GM21381 (cell line): ENCODE measurements at regions not wholly inside any gene's neighbourhood (a gene's known extent, or its start where the extent isn't known, plus 50 kb on each side); places are given as distances from the start of the nearest gene placed in this dataset.

Experiments used
- ATAC-seq: cut with Tn5 transposase; IDR thresholded peaks from one replicate; pipeline ENCODE4 v1.9.1; 2021; ENCODE audit warnings: mild to moderate bottlenecking, moderate library complexity; ENCODE audit not compliant: unreplicated experiment

- ATAC-seq: no peak
Measured at GRCh38 chr5:40416098-40416497, 263.6 kb upstream of the PTGER4 start.

- no peak for ATAC-seq
Measured at GRCh38 chr5:40414922-40415321, 264.8 kb upstream of the PTGER4 start.

- no peak for ATAC-seq
Measured at GRCh38 chr5:40413743-40414142, 266.0 kb upstream of the PTGER4 start.

GRCh38 chr5:40412771-40413170, 266.9 kb upstream of the PTGER4 start:
- no peak for ATAC-seq

GRCh38 chr5:40410964-40411635, 268.6 kb upstream of the PTGER4 start:
- no peak for ATAC-seq

GRCh38 chr5:40410231-40410861, 269.4 kb upstream of the PTGER4 start:
- no peak for ATAC-seq

GRCh38 chr5:40409601-40410000, 270.1 kb upstream of the PTGER4 start:
- ATAC-seq: no peak

GRCh38 chr5:40406741-40407211, 272.9 kb upstream of the PTGER4 start:
- ATAC-seq: no peak

- no peak for ATAC-seq
Measured at GRCh38 chr5:40405996-40406740, 273.5 kb upstream of the PTGER4 start.

GRCh38 chr5:40405230-40405629, 274.5 kb upstream of the PTGER4 start:
- ATAC-seq: no peak

GRCh38 chr5:40404613-40405012, 275.1 kb upstream of the PTGER4 start:
- peak; percentile 64 for ATAC-seq

- no peak for ATAC-seq
Measured at GRCh38 chr5:40402007-40402364, 277.7 kb upstream of the PTGER4 start.

- peak; percentile 67 for ATAC-seq
Measured at GRCh38 chr5:40401284-40402006, 278.3 kb upstream of the PTGER4 start.

GRCh38 chr5:40400245-40400644, 279.5 kb upstream of the PTGER4 start:
- ATAC-seq: no peak

- no peak for ATAC-seq
Measured at GRCh38 chr5:40399349-40399748, 280.4 kb upstream of the PTGER4 start.

- ATAC-seq: no peak
Measured at GRCh38 chr5:40397976-40398375, 281.7 kb upstream of the PTGER4 start.

- no peak for ATAC-seq
Measured at GRCh38 chr5:40397091-40397490, 282.6 kb upstream of the PTGER4 start.

- ATAC-seq: no peak
Measured at GRCh38 chr5:40396317-40396716, 283.4 kb upstream of the PTGER4 start.

GRCh38 chr5:40395251-40395650, 284.5 kb upstream of the PTGER4 start:
- no peak for ATAC-seq

GRCh38 chr5:40394698-40395097, 285.0 kb upstream of the PTGER4 start:
- no peak for ATAC-seq

- ATAC-seq: no peak
Measured at GRCh38 chr5:40391642-40392041, 288.1 kb upstream of the PTGER4 start.
